T-cell (primary cell): ENCODE measurements at regions not wholly inside any gene's neighbourhood (a gene's known extent, or its start where the extent isn't known, plus 50 kb on each side); places are given as distances from the start of the nearest gene placed in this dataset.

ENCODE experiments used
- ATAC-seq, 4 experiments: fragments of 200-7000 bp in 3 of 4; fragments of 150-1000 bp in 1 of 4; cut with Tn5 transposase; replicated peaks in 1 of 4; 1 replicate in 3 of 4; 2 replicates in 1 of 4; pipeline ENCODE4 v1.10.0; 2021; ENCODE audit warnings: moderate library complexity in 3 of 4, mild to moderate bottlenecking in 2 of 4, moderate number of reproducible peaks in 1 of 4
- CTCF ChIA-PET, 2 donors: fragments of 300-600 bp; sonication (Branson Sonifier 250); formaldehyde crosslinking; loops; one replicate each; lab custom pipeline; 2022; ENCODE audit warnings: antibody characterized with exemption in 2 of 2; lab: Charles Lee
- POLR2A ChIA-PET, 2 donors: fragments of 300-600 bp; sonication (Branson Sonifier 250); formaldehyde crosslinking; loops; one replicate each; lab custom pipeline; 2022; ENCODE audit warnings: antibody characterized with exemption in 2 of 2; lab: Charles Lee
- DNase-seq, 35 experiments: peaks; one replicate each; pipeline versions ENCODE4 v3.0.0 to v3.0.0-alpha.2; 2013 to 2023
- H3K27ac ChIP-seq: one replicate; pipeline ENCODE4 v1.5.1; 2013; ENCODE audit warnings: low read length
- H3K27me3 ChIP-seq, 2 experiments: replicated peaks in 1 of 2; 1 replicate in 1 of 2; 2 replicates in 1 of 2; pipeline versions ENCODE4 v1.6.1 to v1.7.0; 2013; ENCODE audit warnings: low read length in 1 of 2, mixed read lengths in 1 of 2; ENCODE audit not compliant: control insufficient read depth in 2 of 2, insufficient read depth in 2 of 2; ENCODE audit errors: extremely low read depth in 1 of 2
- H3K36me3 ChIP-seq, 2 donors: 1 replicate in 1 of 2; 2 replicates in 1 of 2; pipeline versions ENCODE4 v1.6.1 to v1.7.0; 2013; ENCODE audit warnings: low read length in 1 of 2; ENCODE audit not compliant: control insufficient read depth in 2 of 2, insufficient read depth in 1 of 2; ENCODE audit errors: extremely low read depth in 1 of 2
- H3K4me1 ChIP-seq, 2 experiments: 1 replicate in 1 of 2; 2 replicates in 1 of 2; pipeline versions ENCODE4 v1.6.1 to v1.7.0; 2013; ENCODE audit warnings: low read length in 2 of 2, mixed read lengths in 1 of 2; ENCODE audit not compliant: insufficient read depth in 2 of 2, control insufficient read depth in 1 of 2; ENCODE audit errors: extremely low read depth in 1 of 2
- H3K4me3 ChIP-seq, 2 donors: 1 replicate in 1 of 2; 2 replicates in 1 of 2; pipeline versions ENCODE4 v1.5.1 to v1.7.0; 2013; ENCODE audit warnings: mild to moderate bottlenecking in 2 of 2, low read length in 1 of 2, moderate library complexity in 1 of 2; ENCODE audit not compliant: control insufficient read depth in 1 of 2; ENCODE audit errors: extremely low read depth in 1 of 2
- H3K9me3 ChIP-seq: 2 replicates; pipeline ENCODE4 v1.7.0; 2013
- H3K27ac Mint-ChIP-seq, 2 donors: one replicate each; pipeline ENCODE4 v1.8.0; 2020 to 2021; ENCODE audit warnings: mild to moderate bottlenecking in 2 of 2, mixed read lengths in 2 of 2
- H3K27me3 Mint-ChIP-seq, 2 donors: one replicate each; pipeline ENCODE4 v1.8.0; 2021 to 2022; ENCODE audit warnings: mixed read lengths in 2 of 2
- H3K36me3 Mint-ChIP-seq: one replicate; pipeline ENCODE4 v1.8.0; 2021; ENCODE audit warnings: mixed read lengths
- H3K4me1 Mint-ChIP-seq, 3 donors: one replicate each; pipeline ENCODE4 v1.8.0; 2020 to 2022; ENCODE audit warnings: mixed read lengths in 3 of 3, mild to moderate bottlenecking in 1 of 3
- H3K4me3 Mint-ChIP-seq, 3 donors: one replicate each; pipeline ENCODE4 v1.8.0; 2020 to 2022; ENCODE audit warnings: mild to moderate bottlenecking in 3 of 3, mixed read lengths in 3 of 3, moderate library complexity in 3 of 3
- H3K9me3 Mint-ChIP-seq, 3 donors: one replicate each; pipeline ENCODE4 v1.8.0; 2020 to 2022; ENCODE audit warnings: mixed read lengths in 3 of 3
- WGBS: methylation state at CpG from one replicate; pipeline ENCODE4 v1.1.5; 2013; ENCODE audit warnings: missing lambda C conversion rate; ENCODE audit not compliant: insufficient coverage; 5-methylcytosine and 5-hydroxymethylcytosine counted together

DNA sequence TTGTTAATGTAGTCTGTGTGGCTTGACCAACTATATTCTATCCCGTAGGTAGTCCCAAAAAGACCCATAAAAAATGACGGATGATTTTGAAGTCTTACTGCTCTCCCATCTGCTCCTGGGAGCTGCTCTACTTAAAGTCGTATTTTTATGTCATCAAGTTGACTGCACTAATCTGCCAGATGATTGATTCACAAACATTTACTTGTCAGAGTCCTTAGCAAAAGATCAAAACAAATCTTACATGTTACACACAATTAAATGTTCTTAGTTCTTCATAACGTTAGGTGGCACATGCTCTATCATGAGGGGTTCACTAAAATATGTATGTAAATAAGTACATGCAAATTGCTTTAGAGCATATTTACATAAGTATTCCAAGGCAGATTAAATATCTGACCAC is 498.3 kb upstream of the LRRTM4 start:
- WGBS: 72% methylated on average over 3 of the region's 4 CpGs
- Mint-ChIP-seq H3K9me3 (peaks cover 11 to 18% (median 17%) of the 10 kb centered on the region in 3 donors), H3K36me3 (no peaks in the 10 kb centered on the region), H3K27me3 (no peaks in the 10 kb centered on the region), H3K4me3 (no peak overlapping the region), H3K27ac (no peak overlapping the region), H3K4me1 (no peaks in the 10 kb centered on the region)
- Histone ChIP-seq H3K27me3 (no peaks in the 10 kb centered on the region), H3K4me1 (no peaks in the 10 kb centered on the region), H3K27ac (no peak overlapping the region), H3K4me3 (no peak overlapping the region), H3K9me3 (no peaks in the 10 kb centered on the region), H3K36me3 (no peaks in the 10 kb centered on the region)
- ChIA-PET CTCF (no interaction called here), POLR2A (no interaction called here)
- no peak for ATAC-seq
- no peak for DNase-seq

DNA sequence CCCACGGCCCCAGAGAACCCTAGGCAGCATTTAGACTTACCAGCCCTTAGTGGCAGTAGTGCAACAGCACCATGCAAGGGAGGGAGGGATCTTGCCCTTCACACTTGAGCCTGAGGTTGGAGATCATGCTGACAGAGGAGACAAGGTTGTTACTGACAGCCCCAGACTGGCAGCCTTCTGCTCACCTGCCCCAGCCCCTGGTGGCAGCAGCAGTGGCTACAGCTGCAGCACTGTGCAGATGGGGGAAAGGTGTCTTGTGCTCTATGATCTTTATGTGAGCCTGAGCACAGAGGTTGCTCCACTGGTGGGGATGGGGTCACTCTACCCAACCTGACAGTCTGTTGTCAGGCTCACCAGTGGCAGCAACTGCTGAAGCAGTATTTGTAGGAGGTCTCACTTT is 501.2 kb upstream of the LRRTM4 start:
- DNase-seq (no peak), ATAC-seq (no peak)
- Mint-ChIP-seq H3K4me3 (no peak overlapping the region), H3K9me3 (peaks cover 8 to 27% (median 16%) of the 10 kb centered on the region in 3 donors), H3K27me3 (no peaks in the 10 kb centered on the region), H3K27ac (no peak overlapping the region), H3K36me3 (no peaks in the 10 kb centered on the region), H3K4me1 (no peaks in the 10 kb centered on the region)
- CTCF ChIA-PET: no interaction called here
- no peaks in the 10 kb centered on the region for H3K4me1 ChIP-seq
- no peaks in the 10 kb centered on the region for H3K36me3 ChIP-seq
- 60% methylated on average over 1 of the region's 1 CpG for WGBS
- H3K9me3 ChIP-seq: peaks cover 2% of the 10 kb centered on the region
- no peak overlapping the region for H3K27ac ChIP-seq
- no peak overlapping the region for H3K4me3 ChIP-seq
- no peaks in the 10 kb centered on the region for H3K27me3 ChIP-seq
- POLR2A ChIA-PET: no interaction called here

DNA sequence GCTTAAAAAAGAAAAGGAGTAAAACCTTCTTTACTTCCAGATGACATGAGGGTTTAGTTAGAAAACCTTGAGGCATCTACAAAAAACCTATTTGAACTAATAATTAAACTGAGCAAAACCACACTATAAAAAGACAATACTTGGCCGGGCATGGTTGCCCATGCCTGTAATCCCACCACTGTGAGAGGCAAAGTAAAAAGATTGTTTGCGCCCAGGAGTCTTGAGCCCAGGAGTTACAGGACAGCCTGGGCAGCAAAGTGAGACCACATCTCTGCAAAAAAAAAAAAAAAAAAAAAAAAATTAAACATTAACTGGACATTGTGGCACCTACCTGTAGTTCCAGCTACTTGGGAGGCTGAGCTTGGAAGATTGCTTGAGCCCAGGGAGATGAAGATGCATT is 502.8 kb upstream of the LRRTM4 start:
- H3K4me3 Mint-ChIP-seq: no peak overlapping the region

GRCh38 chr2:78029392-78029995 is 507.3 kb upstream of the LRRTM4 start:
- H3K4me1 ChIP-seq: no peaks in the 10 kb centered on the region
- peaks cover 2% of the 10 kb centered on the region for H3K9me3 ChIP-seq
- no peak overlapping the region for H3K4me3 Mint-ChIP-seq
- H3K27me3 ChIP-seq: no peaks in the 10 kb centered on the region
- no peak overlapping the region for H3K27ac Mint-ChIP-seq
- H3K4me1 Mint-ChIP-seq: no peaks in the 10 kb centered on the region
- no peaks in the 10 kb centered on the region for H3K27me3 Mint-ChIP-seq
- H3K36me3 ChIP-seq: no peaks in the 10 kb centered on the region
- CTCF ChIA-PET: no interaction called here
- POLR2A ChIA-PET: no interaction called here
- ATAC-seq (no peak), DNase-seq (no peak)
- H3K27ac ChIP-seq: no peak overlapping the region
- 80% methylated on average over 1 of the region's 4 CpGs for WGBS
- H3K36me3 Mint-ChIP-seq: no peaks in the 10 kb centered on the region
- no peak overlapping the region for H3K4me3 ChIP-seq
- H3K9me3 Mint-ChIP-seq: peaks cover 15 to 45% (median 22%) of the 10 kb centered on the region in 3 donors

More for the DNA sequence above, 502.8 kb upstream of the LRRTM4 start:
- Mint-ChIP-seq H3K9me3 (peaks cover 10 to 34% (median 23%) of the 10 kb centered on the region in 3 donors), H3K36me3 (no peaks in the 10 kb centered on the region), H3K4me1 (no peaks in the 10 kb centered on the region), H3K27me3 (no peaks in the 10 kb centered on the region), H3K27ac (no peak overlapping the region)
- POLR2A ChIA-PET: no interaction called here
- DNase-seq (no peak), ATAC-seq (no peak)
- Histone ChIP-seq H3K4me3 (no peak overlapping the region), H3K27ac (no peak overlapping the region), H3K9me3 (peaks cover 2% of the 10 kb centered on the region), H3K36me3 (no peaks in the 10 kb centered on the region), H3K4me1 (no peaks in the 10 kb centered on the region), H3K27me3 (no peaks in the 10 kb centered on the region)
- CTCF ChIA-PET: interaction anchor here in 1 of 2 donors (0.7 kb wide), 1 partner anchor 19 kb away, joined by 3 read pairs; no protein-coding TSS in a partner anchor
- WGBS: no CpG with 5 or more reads among the region's 2 CpGs

- ChIA-PET POLR2A (interaction anchor here in 1 of 2 donors (0.6 kb wide), 1 partner anchor 82 kb away, joined by 3 read pairs; no protein-coding TSS in a partner anchor), CTCF (no interaction called here)
- no CpG with 5 or more reads among the region's 3 CpGs for WGBS
- DNase-seq (no peak), ATAC-seq (no peak)
- no peaks in the 10 kb centered on the region for H3K4me1 ChIP-seq
- Mint-ChIP-seq H3K27ac (no peak overlapping the region), H3K27me3 (no peaks in the 10 kb centered on the region), H3K4me3 (no peak overlapping the region), H3K4me1 (no peaks in the 10 kb centered on the region), H3K36me3 (no peaks in the 10 kb centered on the region), H3K9me3 (peaks cover 11 to 32% (median 16%) of the 10 kb centered on the region in 3 donors)
- H3K27me3 ChIP-seq: no peaks in the 10 kb centered on the region
- no peak overlapping the region for H3K27ac ChIP-seq
- no peaks in the 10 kb centered on the region for H3K36me3 ChIP-seq
- H3K9me3 ChIP-seq: peaks cover 3% of the 10 kb centered on the region
- no peak overlapping the region for H3K4me3 ChIP-seq
Measured at GRCh38 chr2:78034706-78035105, 512.5 kb upstream of the LRRTM4 start.

GRCh38 chr2:78035804-78036203 is 513.6 kb upstream of the LRRTM4 start:
- H3K9me3 Mint-ChIP-seq: peaks cover 12 to 33% (median 13%) of the 10 kb centered on the region in 3 donors
- H3K27ac ChIP-seq: no peak overlapping the region
- no peaks in the 10 kb centered on the region for H3K4me1 Mint-ChIP-seq
- ATAC-seq: no peak
- DNase-seq: no peak
- peaks cover 3% of the 10 kb centered on the region for H3K9me3 ChIP-seq
- 40% methylated on average over 1 of the region's 2 CpGs for WGBS
- POLR2A ChIA-PET: no interaction called here
- H3K36me3 Mint-ChIP-seq: no peaks in the 10 kb centered on the region
- H3K36me3 ChIP-seq: no peaks in the 10 kb centered on the region
- no peaks in the 10 kb centered on the region for H3K27me3 Mint-ChIP-seq
- H3K4me3 ChIP-seq: no peak overlapping the region
- no peak overlapping the region for H3K4me3 Mint-ChIP-seq
- H3K27ac Mint-ChIP-seq: no peak overlapping the region
- CTCF ChIA-PET: interaction anchor here in 1 of 2 donors (0.6 kb wide), 1 partner anchor 9 kb away, joined by 3 read pairs; no protein-coding TSS in a partner anchor
- H3K27me3 ChIP-seq: no peaks in the 10 kb centered on the region
- no peaks in the 10 kb centered on the region for H3K4me1 ChIP-seq
